Gastroesophageal sphincter (tissue), 4 donors: ENCODE measurements at regions not wholly inside any gene's neighbourhood (a gene's known extent, or its start where the extent isn't known, plus 50 kb on each side); places are given as distances from the start of the nearest gene placed in this dataset.
"Not testable (repeated sequence)": the region's sequence is repeated elsewhere in the genome, so short reads cannot be mapped to it uniquely, and the experiment has no call there.

Experiments
- ATAC-seq: fragments of 150-250 bp; one replicate; pipeline ENCODE4 v1.9.1; 2016; ENCODE audit warnings: mild to moderate bottlenecking, moderate library complexity
- H3K27ac ChIP-seq, 4 donors: fragments of 200-600 bp; sonication (generic) in 3 of 4; 1 replicate in 3 of 4; 2 replicates in 1 of 4; pipeline ENCODE4 v1.5.1; 2016 to 2019
- H3K27me3 ChIP-seq: fragments of 200-600 bp; sonication (generic); one replicate; pipeline ENCODE4 v1.5.1; 2019
- H3K36me3 ChIP-seq, 2 donors: fragments of 200-600 bp; sonication (generic); one replicate each; pipeline ENCODE4 v1.5.1; 2019; ENCODE audit warnings: control low read depth in 1 of 2
- H3K4me1 ChIP-seq, 3 donors: fragments of 200-600 bp; sonication (generic); 1 replicate in 2 of 3; 2 replicates in 1 of 3; pipeline ENCODE4 v1.5.1; 2016 to 2019; ENCODE audit warnings: control low read depth in 2 of 3
- H3K4me3 ChIP-seq, 2 donors: fragments of 200-600 bp; sonication (generic); one replicate each; pipeline ENCODE4 v1.5.1; 2019; ENCODE audit warnings: mild to moderate bottlenecking in 1 of 2, moderate library complexity in 1 of 2
- H3K9me3 ChIP-seq, 3 donors: fragments of 200-600 bp; sonication (generic); one replicate each; pipeline ENCODE4 v1.5.1; 2017 to 2019; ENCODE audit warnings: control low read depth in 2 of 3
- EP300 ChIP-seq: sonication (generic); formaldehyde crosslinking; IDR thresholded peaks from one replicate; pipeline ENCODE4 v1.6.1; 2017; ENCODE audit warnings: antibody characterized with exemption, mild to moderate bottlenecking
- POLR2A ChIP-seq, 2 donors: fragments of 450-650 bp; IDR thresholded peaks; one replicate each; pipeline ENCODE4 v1.6.1; 2017; ENCODE audit warnings: antibody characterized with exemption in 2 of 2, mild to moderate bottlenecking in 2 of 2, moderate library complexity in 1 of 2
- POLR2AphosphoS5 ChIP-seq: sonication (generic); formaldehyde crosslinking; IDR thresholded peaks from one replicate; pipeline ENCODE4 v1.6.1; 2017; ENCODE audit warnings: antibody characterized with exemption
- WGBS, 2 donors: methylation state at CpG; one replicate each; pipeline ENCODE4 v1.1.5; 2018; ENCODE audit warnings: low coverage in 1 of 2; 5-methylcytosine and 5-hydroxymethylcytosine counted together
- TF ChIP-seq, protein P1 (sequence below), 4 experiments: fragments of 200-600 bp in 2 of 4; fragments of 450-650 bp in 2 of 4; sonication (generic) in 1 of 4; IDR thresholded peaks; one replicate each; pipeline ENCODE4 v1.5.1; 2017 to 2019; ENCODE audit warnings: antibody characterized with exemption in 4 of 4, mild to moderate bottlenecking in 2 of 4, moderate library complexity in 2 of 4

DNA sequence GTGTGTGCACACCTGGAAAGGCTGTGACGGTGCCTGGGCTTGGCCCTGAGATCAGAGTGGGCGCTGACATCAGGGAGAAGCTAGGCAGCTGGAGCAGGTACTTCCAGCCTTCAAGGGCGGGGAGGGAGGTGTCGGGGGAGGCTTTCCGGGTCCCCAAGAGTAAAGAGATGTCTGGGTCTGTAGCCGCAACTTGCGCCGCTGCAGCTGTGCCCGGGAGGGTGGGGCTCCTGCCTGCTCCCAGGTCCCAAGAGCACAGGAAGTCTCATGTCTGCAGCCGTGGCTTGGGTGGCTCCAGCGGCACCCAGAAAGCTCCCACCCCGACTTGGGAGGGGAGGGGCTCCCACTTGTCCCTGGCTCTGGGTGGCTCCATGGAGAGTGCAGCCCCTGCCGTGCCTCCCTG, 103.2 kb upstream of the BNIP2 start:
- Histone ChIP-seq H3K36me3 (no peaks in the 10 kb centered on the region), H3K4me1 (no peaks in the 10 kb centered on the region), H3K4me3 (no peak overlapping the region), H3K27me3 (peaks cover 46% of the 10 kb centered on the region), H3K27ac (no peak overlapping the region), H3K9me3 (no peaks in the 10 kb centered on the region)
- ATAC-seq: no peak
- WGBS, 2 donors: no CpG with 5 or more reads among the region's 13 CpGs
- TF ChIP-seq, protein P1, sequence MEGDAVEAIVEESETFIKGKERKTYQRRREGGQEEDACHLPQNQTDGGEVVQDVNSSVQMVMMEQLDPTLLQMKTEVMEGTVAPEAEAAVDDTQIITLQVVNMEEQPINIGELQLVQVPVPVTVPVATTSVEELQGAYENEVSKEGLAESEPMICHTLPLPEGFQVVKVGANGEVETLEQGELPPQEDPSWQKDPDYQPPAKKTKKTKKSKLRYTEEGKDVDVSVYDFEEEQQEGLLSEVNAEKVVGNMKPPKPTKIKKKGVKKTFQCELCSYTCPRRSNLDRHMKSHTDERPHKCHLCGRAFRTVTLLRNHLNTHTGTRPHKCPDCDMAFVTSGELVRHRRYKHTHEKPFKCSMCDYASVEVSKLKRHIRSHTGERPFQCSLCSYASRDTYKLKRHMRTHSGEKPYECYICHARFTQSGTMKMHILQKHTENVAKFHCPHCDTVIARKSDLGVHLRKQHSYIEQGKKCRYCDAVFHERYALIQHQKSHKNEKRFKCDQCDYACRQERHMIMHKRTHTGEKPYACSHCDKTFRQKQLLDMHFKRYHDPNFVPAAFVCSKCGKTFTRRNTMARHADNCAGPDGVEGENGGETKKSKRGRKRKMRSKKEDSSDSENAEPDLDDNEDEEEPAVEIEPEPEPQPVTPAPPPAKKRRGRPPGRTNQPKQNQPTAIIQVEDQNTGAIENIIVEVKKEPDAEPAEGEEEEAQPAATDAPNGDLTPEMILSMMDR (IDR thresholded peaks at IDR 0.05): no peak
- TF ChIP-seq EP300 (no peak), POLR2AphosphoS5 (no peak), POLR2A (IDR thresholded peaks at IDR 0.05) (no peak)

DNA sequence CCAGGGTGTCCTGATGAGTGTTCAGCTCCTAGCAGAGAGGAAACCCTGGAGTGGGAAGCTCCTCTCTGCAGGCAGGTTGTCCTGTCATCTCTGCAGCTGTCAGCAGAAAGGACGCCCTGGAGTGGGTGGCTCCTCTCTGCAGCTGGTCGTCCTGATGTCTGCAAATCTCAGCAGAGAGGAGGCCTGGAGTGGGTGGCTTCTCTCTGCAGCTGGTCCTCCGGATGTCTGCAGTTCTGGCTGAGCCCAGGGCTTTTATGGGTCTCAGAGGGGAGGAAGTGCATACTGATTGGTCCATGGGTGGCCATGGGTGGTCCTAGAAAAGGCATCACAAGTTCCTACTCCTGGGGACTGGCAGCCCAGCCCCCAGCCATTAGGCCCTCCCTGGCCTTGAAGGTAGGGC, 102.6 kb upstream of the BNIP2 start:
- TF ChIP-seq POLR2A (IDR thresholded peaks at IDR 0.05): no peak
- no peak for TF ChIP-seq POLR2AphosphoS5
- TF ChIP-seq EP300: no peak
- TF ChIP-seq, protein P1 (IDR thresholded peaks at IDR 0.05): no peak
- peaks cover 46% of the 10 kb centered on the region for H3K27me3 ChIP-seq
- H3K27ac ChIP-seq: no peak overlapping the region
- H3K4me1 ChIP-seq: no peaks in the 10 kb centered on the region
- no peaks in the 10 kb centered on the region for H3K36me3 ChIP-seq
- WGBS, 2 donors: no CpG with 5 or more reads among the region's 3 CpGs
- H3K4me3 ChIP-seq: no peak overlapping the region
- ATAC-seq: no peak
- H3K9me3 ChIP-seq: no peaks in the 10 kb centered on the region

DNA sequence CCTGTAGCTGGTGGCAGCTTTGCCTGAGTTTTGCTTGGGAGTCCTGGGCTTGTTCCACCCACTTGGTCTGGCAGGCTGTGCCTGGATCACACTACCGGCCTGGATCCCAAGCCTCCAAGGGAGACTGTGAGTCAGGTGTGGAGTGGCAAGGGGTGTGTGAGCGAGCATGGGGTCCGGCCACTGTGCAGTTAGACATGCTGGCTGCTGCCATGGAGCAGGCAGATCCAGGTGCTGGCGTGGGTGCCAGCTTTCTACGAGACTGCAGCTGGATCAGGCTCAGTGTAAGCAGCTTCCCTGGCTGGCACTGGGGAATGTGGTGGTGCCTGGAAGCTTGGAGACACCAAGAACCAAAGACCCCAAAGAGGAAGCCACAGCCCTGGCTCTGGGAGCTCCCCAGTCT, 102.0 kb upstream of the BNIP2 start:
- WGBS, 2 donors: 100% methylated on average over 1 of the region's 5 CpGs; no CpG with 5 or more reads in 1 of the 2 donors
- Histone ChIP-seq H3K9me3 (no peaks in the 10 kb centered on the region), H3K36me3 (no peaks in the 10 kb centered on the region), H3K4me1 (no peaks in the 10 kb centered on the region), H3K27me3 (peaks cover 39% of the 10 kb centered on the region), H3K27ac (no peak overlapping the region), H3K4me3 (no peak overlapping the region)
- no peak for ATAC-seq
- TF ChIP-seq POLR2A (IDR thresholded peaks at IDR 0.05): no peak
- TF ChIP-seq EP300: no peak
- TF ChIP-seq, protein P1 (IDR thresholded peaks at IDR 0.05): no peak
- TF ChIP-seq POLR2AphosphoS5: no peak

DNA sequence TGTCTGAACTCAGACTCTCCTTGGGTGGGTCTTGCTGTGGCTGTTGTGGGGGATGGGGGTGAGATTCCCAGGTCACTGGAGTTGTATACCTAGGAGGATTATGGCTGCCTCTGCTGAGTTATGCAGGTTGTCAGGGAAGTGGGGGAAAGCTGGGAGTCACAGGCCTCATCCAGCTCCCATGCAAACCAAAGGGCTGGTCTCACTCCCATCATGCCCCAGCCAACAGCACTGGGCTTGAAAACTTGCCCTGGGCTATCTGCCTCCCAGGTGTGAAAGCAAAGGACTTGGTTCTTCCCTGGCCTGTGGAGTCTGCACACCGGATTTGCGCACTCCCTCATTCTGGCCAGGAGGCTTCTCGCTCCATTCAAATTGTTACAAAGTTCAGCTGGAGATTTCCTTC, 97.3 kb upstream of the BNIP2 start:
- ATAC-seq, H3K27ac ChIP-seq, H3K36me3 ChIP-seq, H3K4me3 ChIP-seq, H3K9me3 ChIP-seq, H3K4me1 ChIP-seq: not testable (repeated sequence)
- peaks cover 20% of the 10 kb centered on the region for H3K27me3 ChIP-seq
- WGBS, 2 donors: 83 to 93% methylated on average over 1 to 3 of the region's 3 CpGs

DNA sequence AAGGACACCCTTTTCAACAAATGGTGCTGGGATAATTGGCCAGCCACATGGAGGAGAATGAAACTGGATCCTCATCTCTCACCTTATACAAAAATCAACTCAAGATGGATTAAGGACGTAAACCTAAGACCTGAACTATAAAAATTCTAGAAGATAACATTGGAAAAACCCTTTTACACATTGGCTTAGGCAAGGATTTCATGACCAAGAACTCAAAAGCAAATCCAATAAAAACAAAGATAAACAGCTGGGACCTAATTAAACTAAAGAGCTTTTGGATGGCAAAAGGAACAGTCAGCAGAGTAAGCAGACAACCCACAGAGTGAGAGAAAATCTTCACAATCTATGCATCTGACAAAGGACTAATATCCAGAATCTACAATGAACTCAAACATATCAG, 96.9 kb upstream of the BNIP2 start:
- WGBS, 2 donors: 46% methylated on average over 1 of the region's 1 CpG; no CpG with 5 or more reads in 1 of the 2 donors
- not testable (repeated sequence) for H3K36me3 ChIP-seq, H3K9me3 ChIP-seq, H3K4me3 ChIP-seq, H3K4me1 ChIP-seq, ATAC-seq, H3K27ac ChIP-seq
- H3K27me3 ChIP-seq: peaks cover 15% of the 10 kb centered on the region

DNA sequence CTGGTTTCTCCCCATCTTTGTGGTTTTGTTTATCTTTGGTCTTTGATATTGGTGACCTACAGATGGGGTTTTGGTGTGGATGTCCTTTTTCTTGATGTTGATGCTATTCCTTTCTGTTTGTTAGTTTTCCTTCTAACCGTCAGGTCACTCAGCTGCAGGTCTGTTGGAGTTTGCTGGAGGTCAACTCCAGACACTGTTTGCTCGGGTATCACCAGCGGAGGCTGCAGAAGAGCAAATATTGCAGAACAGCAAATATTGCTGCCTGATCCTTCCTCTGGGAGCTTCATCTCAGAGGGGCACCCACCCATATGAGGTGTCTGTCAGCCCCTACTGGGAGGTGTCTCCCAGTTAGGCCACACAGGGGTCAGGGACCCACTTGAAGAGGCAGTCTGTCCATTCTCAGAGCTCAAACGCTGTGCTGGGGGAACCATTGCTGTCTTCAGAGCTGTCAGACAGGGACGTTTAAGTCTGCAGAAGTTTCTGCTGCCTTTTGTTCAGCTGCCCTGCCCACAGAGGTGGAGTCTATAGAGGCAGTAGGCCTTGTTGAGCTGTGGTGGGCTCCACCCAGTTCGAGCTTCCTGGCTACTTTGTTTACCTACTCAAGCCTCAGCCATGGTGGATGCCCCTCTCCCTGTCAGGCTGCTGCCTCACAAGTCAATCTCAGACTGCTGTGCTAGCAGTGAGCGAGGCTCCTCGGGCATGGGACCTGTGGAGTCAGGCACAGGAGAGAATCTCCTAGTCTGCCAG, 94.8 kb upstream of the BNIP2 start:
- 17 to 65% methylated on average over 1 to 2 of the region's 8 CpGs for WGBS, 2 donors
- H3K9me3 ChIP-seq, H3K36me3 ChIP-seq, H3K4me3 ChIP-seq, ATAC-seq, H3K4me1 ChIP-seq, H3K27ac ChIP-seq, H3K27me3 ChIP-seq: not testable (repeated sequence)
